DOHH2 (cell line): ENCODE measurements at regions not wholly inside any gene's neighbourhood (a gene's known extent, or its start where the extent isn't known, plus 50 kb on each side); places are given as distances from the start of the nearest gene placed in this dataset.

Experiments
- H3F3A ChIP-seq: fragments of 200-600 bp; sonication (generic), shearing (Covaris generic); 2 replicates; pipeline ENCODE4 v1.6.0; 2016; ENCODE audit warnings: antibody characterized with exemption, mild to moderate bottlenecking; ENCODE audit not compliant: control insufficient read depth, insufficient read depth
- H3K27ac ChIP-seq: fragments of 200-600 bp; sonication (generic); 2 replicates; pipeline ENCODE4 v1.5.1; 2014; ENCODE audit warnings: low read depth, mild to moderate bottlenecking, low read length, moderate library complexity
- H3K27me3 ChIP-seq: fragments of 200-600 bp; sonication (generic); 2 replicates; pipeline ENCODE4 v1.6.1; 2014; ENCODE audit warnings: mild to moderate bottlenecking, low read length, mixed read lengths; ENCODE audit not compliant: control insufficient read depth
- H3K36me3 ChIP-seq: fragments of 200-600 bp; sonication (generic); 2 replicates; pipeline ENCODE4 v1.6.1; 2014; ENCODE audit warnings: mild to moderate bottlenecking, low read length, moderate library complexity, mixed read lengths; ENCODE audit not compliant: control insufficient read depth
- H3K4me1 ChIP-seq: fragments of 200-600 bp; sonication (generic); 2 replicates; pipeline ENCODE4 v1.6.1; 2014; ENCODE audit warnings: mild to moderate bottlenecking, low read length, mixed read lengths; ENCODE audit not compliant: control insufficient read depth
- H3K4me2 ChIP-seq: fragments of 200-600 bp; sonication (generic); 2 replicates; pipeline ENCODE4 v1.6.0; 2014; ENCODE audit warnings: mild to moderate bottlenecking, low read length, moderate library complexity
- H3K4me3 ChIP-seq: fragments of 200-600 bp; sonication (generic); 2 replicates; pipeline ENCODE4 v1.5.1; 2014; ENCODE audit warnings: mild to moderate bottlenecking, low read length, mixed read lengths
- H3K79me2 ChIP-seq: fragments of 200-600 bp; sonication (generic); 2 replicates; pipeline ENCODE4 v1.6.1; 2014; ENCODE audit warnings: mild to moderate bottlenecking, low read length, mixed read lengths; ENCODE audit not compliant: control insufficient read depth
- H3K9me2 ChIP-seq: fragments of 200-600 bp; sonication (generic); replicated peaks from 2 replicates; pipeline ENCODE4 v1.6.1; 2014; ENCODE audit warnings: mild to moderate bottlenecking, low read length, mixed read lengths; ENCODE audit not compliant: control insufficient read depth
- H3K9me3 ChIP-seq: fragments of 200-600 bp; sonication (generic); 2 replicates; pipeline ENCODE4 v1.6.1; 2014; ENCODE audit warnings: antibody characterized with exemption, low read length, mixed read lengths; ENCODE audit not compliant: control insufficient read depth, insufficient read depth
- H4K20me1 ChIP-seq: fragments of 200-600 bp; sonication (generic); 2 replicates; pipeline ENCODE4 v1.6.0; 2014; ENCODE audit warnings: low read depth, mild to moderate bottlenecking, antibody characterized with exemption, low read length, moderate library complexity; ENCODE audit not compliant: control insufficient read depth, insufficient read depth
- EZH2phosphoT487 ChIP-seq: fragments of 200-600 bp; sonication (generic); IDR thresholded peaks from 2 replicates; pipeline ENCODE4 v1.6.1; 2017; ENCODE audit warnings: borderline replicate concordance, mild to moderate bottlenecking, antibody characterized with exemption, low read length, moderate library complexity, mixed read lengths
- TF ChIP-seq, protein P1 (sequence below): fragments of 200-600 bp; sonication (generic); IDR thresholded peaks from one replicate; pipeline ENCODE4 v1.5.1; 2014; ENCODE audit warnings: antibody characterized with exemption, mild to moderate bottlenecking, low read depth, low read length; ENCODE audit not compliant: poor library complexity, severe bottlenecking

- no peaks in the 10 kb centered on the region for H4K20me1 ChIP-seq
- no peaks in the 10 kb centered on the region for H3K9me2 ChIP-seq
- TF ChIP-seq, protein P1, sequence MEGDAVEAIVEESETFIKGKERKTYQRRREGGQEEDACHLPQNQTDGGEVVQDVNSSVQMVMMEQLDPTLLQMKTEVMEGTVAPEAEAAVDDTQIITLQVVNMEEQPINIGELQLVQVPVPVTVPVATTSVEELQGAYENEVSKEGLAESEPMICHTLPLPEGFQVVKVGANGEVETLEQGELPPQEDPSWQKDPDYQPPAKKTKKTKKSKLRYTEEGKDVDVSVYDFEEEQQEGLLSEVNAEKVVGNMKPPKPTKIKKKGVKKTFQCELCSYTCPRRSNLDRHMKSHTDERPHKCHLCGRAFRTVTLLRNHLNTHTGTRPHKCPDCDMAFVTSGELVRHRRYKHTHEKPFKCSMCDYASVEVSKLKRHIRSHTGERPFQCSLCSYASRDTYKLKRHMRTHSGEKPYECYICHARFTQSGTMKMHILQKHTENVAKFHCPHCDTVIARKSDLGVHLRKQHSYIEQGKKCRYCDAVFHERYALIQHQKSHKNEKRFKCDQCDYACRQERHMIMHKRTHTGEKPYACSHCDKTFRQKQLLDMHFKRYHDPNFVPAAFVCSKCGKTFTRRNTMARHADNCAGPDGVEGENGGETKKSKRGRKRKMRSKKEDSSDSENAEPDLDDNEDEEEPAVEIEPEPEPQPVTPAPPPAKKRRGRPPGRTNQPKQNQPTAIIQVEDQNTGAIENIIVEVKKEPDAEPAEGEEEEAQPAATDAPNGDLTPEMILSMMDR: peak; percentile 18
- TF ChIP-seq EZH2phosphoT487: no peak
- no peaks in the 10 kb centered on the region for H3K4me1 ChIP-seq
- H3K27me3 ChIP-seq: no peaks in the 10 kb centered on the region
- H3K4me3 ChIP-seq: no peak overlapping the region
- no peaks in the 10 kb centered on the region for H3K9me3 ChIP-seq
- H3K27ac ChIP-seq: no peak overlapping the region
- no peaks in the 10 kb centered on the region for H3F3A ChIP-seq
- H3K4me2 ChIP-seq: no peak overlapping the region
- H3K79me2 ChIP-seq: no peaks in the 10 kb centered on the region
- H3K36me3 ChIP-seq: no peaks in the 10 kb centered on the region
Observed at GRCh38 chr22:27682437-27682836, 119.1 kb downstream of the MN1 start.

DNA sequence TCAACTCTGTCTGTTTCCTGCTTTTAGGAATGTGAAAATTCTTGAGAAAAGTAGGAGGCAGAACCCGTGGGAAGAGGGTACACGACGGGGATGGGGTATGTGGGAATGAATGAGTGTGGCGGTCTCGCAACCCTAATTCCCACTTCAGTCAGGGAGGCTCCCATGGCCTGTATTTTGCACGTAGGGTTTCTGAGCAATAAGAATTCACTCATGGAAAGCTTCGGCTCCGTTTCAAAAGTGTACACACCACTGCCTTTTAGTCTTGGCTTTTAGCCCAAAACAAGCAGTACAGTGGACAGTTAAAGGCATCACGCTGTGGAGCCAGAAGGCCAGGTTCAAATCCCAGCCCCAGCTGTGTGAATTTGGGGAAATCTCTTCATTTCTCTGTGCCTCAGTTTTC is 116.7 kb downstream of the MN1 start:
- no peaks in the 10 kb centered on the region for H3K9me3 ChIP-seq
- no peak overlapping the region for H3K27ac ChIP-seq
- H3K27me3 ChIP-seq: no peaks in the 10 kb centered on the region
- H4K20me1 ChIP-seq: no peaks in the 10 kb centered on the region
- H3K4me1 ChIP-seq: no peaks in the 10 kb centered on the region
- no peak overlapping the region for H3K4me3 ChIP-seq
- TF ChIP-seq, protein P1: no peak
- no peak for TF ChIP-seq EZH2phosphoT487
- H3K36me3 ChIP-seq: no peaks in the 10 kb centered on the region
- no peak overlapping the region for H3K4me2 ChIP-seq
- H3K79me2 ChIP-seq: no peaks in the 10 kb centered on the region
- H3K9me2 ChIP-seq: no peaks in the 10 kb centered on the region
- no peaks in the 10 kb centered on the region for H3F3A ChIP-seq

DNA sequence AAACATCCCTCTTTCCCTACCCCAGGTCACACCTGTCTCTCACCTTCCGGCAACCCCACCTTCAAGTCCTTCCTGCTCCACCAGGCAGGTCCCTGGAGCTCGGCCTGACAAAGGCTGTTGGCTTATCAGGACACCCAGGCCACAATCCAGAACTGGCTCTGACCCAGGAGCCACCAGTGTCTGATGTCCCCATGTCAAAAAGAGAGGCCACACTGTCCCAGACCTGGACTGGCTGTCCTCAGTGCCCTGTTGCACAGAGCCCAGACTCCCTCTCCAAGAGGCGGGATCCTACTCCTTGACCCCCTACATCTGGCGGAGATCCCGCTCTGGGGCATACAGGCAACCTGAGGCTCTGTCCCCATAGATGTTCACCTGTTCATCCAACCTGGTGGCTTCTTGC is 116.0 kb downstream of the MN1 start:
- Histone ChIP-seq H3K27ac (no peak overlapping the region), H4K20me1 (no peaks in the 10 kb centered on the region), H3K4me1 (no peaks in the 10 kb centered on the region), H3K9me3 (no peaks in the 10 kb centered on the region), H3K4me3 (no peak overlapping the region), H3K27me3 (no peaks in the 10 kb centered on the region), H3F3A (no peaks in the 10 kb centered on the region), H3K4me2 (no peak overlapping the region), H3K9me2 (no peaks in the 10 kb centered on the region), H3K79me2 (no peaks in the 10 kb centered on the region), H3K36me3 (no peaks in the 10 kb centered on the region)
- no peak for TF ChIP-seq EZH2phosphoT487
- TF ChIP-seq, protein P1: no peak

GRCh38 chr22:27685970-27686369 is 115.6 kb downstream of the MN1 start:
- Histone ChIP-seq H3K9me3 (no peaks in the 10 kb centered on the region), H3K4me1 (no peaks in the 10 kb centered on the region), H4K20me1 (no peaks in the 10 kb centered on the region), H3F3A (no peaks in the 10 kb centered on the region), H3K4me2 (no peak overlapping the region), H3K79me2 (no peaks in the 10 kb centered on the region), H3K9me2 (no peaks in the 10 kb centered on the region), H3K36me3 (no peaks in the 10 kb centered on the region), H3K4me3 (no peak overlapping the region), H3K27me3 (no peaks in the 10 kb centered on the region), H3K27ac (no peak overlapping the region)
- TF ChIP-seq, protein P1: no peak
- no peak for TF ChIP-seq EZH2phosphoT487
